ENCODE measurements at regions not wholly inside any gene's neighbourhood (a gene's known extent, or its start where the extent isn't known, plus 50 kb on each side); places are given as distances from the start of the nearest gene placed in this dataset.

DNA sequence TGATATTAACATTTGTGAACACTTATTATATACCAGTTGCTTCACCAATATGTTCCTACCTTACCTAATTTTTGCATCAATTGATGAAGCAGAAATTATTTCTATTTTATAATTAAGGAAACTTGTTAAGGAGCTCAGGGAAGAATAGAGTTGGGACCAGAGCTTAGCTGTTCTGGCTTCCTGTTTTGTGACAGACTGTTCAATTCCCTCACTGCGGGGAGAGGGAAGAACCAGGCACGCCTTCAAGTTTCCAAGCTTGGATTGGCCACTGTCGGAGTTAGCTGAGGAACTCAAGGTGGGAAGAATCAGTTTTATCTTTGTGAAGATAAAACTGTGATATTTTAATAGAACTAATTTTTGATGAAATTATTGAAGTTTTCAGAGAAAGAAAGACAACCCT lies 142.3 kb upstream of the LMO4 start:
- TF ChIP-seq, protein P1, sequence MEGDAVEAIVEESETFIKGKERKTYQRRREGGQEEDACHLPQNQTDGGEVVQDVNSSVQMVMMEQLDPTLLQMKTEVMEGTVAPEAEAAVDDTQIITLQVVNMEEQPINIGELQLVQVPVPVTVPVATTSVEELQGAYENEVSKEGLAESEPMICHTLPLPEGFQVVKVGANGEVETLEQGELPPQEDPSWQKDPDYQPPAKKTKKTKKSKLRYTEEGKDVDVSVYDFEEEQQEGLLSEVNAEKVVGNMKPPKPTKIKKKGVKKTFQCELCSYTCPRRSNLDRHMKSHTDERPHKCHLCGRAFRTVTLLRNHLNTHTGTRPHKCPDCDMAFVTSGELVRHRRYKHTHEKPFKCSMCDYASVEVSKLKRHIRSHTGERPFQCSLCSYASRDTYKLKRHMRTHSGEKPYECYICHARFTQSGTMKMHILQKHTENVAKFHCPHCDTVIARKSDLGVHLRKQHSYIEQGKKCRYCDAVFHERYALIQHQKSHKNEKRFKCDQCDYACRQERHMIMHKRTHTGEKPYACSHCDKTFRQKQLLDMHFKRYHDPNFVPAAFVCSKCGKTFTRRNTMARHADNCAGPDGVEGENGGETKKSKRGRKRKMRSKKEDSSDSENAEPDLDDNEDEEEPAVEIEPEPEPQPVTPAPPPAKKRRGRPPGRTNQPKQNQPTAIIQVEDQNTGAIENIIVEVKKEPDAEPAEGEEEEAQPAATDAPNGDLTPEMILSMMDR (IDR thresholded peaks at IDR 0.05), result no peak
- no peak for TF ChIP-seq POLR2AphosphoS5 (IDR thresholded peaks at IDR 0.05)
- TF ChIP-seq POLR2A (IDR thresholded peaks at IDR 0.05; ENCODE audit: low read depth), result no peak

Measured in esophagus muscularis mucosa (tissue), 3 donors.